K562 (cell line): ENCODE measurements at regions not wholly inside any gene's neighbourhood (a gene's known extent, or its start where the extent isn't known, plus 50 kb on each side); places are given as distances from the start of the nearest gene placed in this dataset.

Experiments
- ATAC-seq: fragments of 200-7000 bp; cut with Tn5 transposase; 3 replicates; pipeline ENCODE4 v1.9.1; 2020; ENCODE audit warnings: moderate library complexity
- BruUV-seq: library from RNA; stranded (reverse); fragments of 400-500 nt; replicated peaks from 2 replicates; lab custom pipeline; 2021; lab: Mats Ljungman, UMichigan
- CTCF ChIA-PET: fragments of 300-600 bp; formaldehyde crosslinking; extraction: SDS; loops from one replicate; lab custom pipeline; 2021; ENCODE audit warnings: low intra/inter-chr PET ratio; lab: Yijun Ruan, JAX
- POLR2A ChIA-PET: fragments of 300-600, 350-650 bp; sonication (Branson Sonifier 250); formaldehyde crosslinking; extraction: SDS; loops from one replicate; lab custom pipeline; 2021; ENCODE audit warnings: antibody characterized with exemption, inconsistent platforms; lab: Yijun Ruan, JAX
- DNase-seq, 4 experiments: peaks; one replicate each; pipeline versions ENCODE4 v3.0.0 to v3.0.0-alpha.2; 2011 to 2018; ENCODE audit warnings: low spot score in 3 of 4, mixed read lengths in 3 of 4; ENCODE audit errors: extremely low read depth in 1 of 4
- FAIRE-seq: peaks from 2 replicates; lab custom pipeline; 2011; peaks lifted over from hg19 to GRCh38; lab: Jason Lieb, UNC
- H2AFZ ChIP-seq: 2 replicates; pipeline ENCODE4 v1.6.0; 2011; ENCODE audit warnings: low read depth, low read length, control low read depth, inconsistent platforms
- H3K27ac ChIP-seq: fragments of 200-600 bp; 3 replicates; pipeline ENCODE4 v1.8.0; 2011; ENCODE audit warnings: low read depth, mild to moderate bottlenecking, control low read depth, inconsistent platforms, low read length, moderate library complexity, mixed read lengths; ENCODE audit errors: extremely low read depth
- H3K27me3 ChIP-seq, 2 experiments: fragments of 300-600 bp in 1 of 2; 2 replicates in 1 of 2; 3 replicates in 1 of 2; pipeline versions ENCODE4 v1.6.0 to v1.8.0; 2011; ENCODE audit warnings: inconsistent platforms in 2 of 2, low read length in 2 of 2, mild to moderate bottlenecking in 1 of 2, mixed read lengths in 1 of 2, moderate library complexity in 1 of 2; ENCODE audit not compliant: control insufficient read depth in 2 of 2, insufficient read depth in 2 of 2
- H3K36me3 ChIP-seq: fragments of 300-600 bp; 3 replicates; pipeline ENCODE4 v1.8.0; 2011; ENCODE audit warnings: mild to moderate bottlenecking, low read length, inconsistent platforms; ENCODE audit not compliant: control insufficient read depth, insufficient read depth
- H3K4me1 ChIP-seq, 2 experiments: fragments of 200-600 bp in 1 of 2; replicated peaks in 1 of 2; 2 replicates in 1 of 2; 3 replicates in 1 of 2; pipeline versions ENCODE4 v1.5.1 to v1.8.0; 2011; ENCODE audit warnings: inconsistent platforms in 2 of 2, low read length in 2 of 2, mild to moderate bottlenecking in 1 of 2, mixed read lengths in 1 of 2, moderate library complexity in 1 of 2; ENCODE audit not compliant: control insufficient read depth in 2 of 2, insufficient read depth in 2 of 2
- H3K4me2 ChIP-seq: 2 replicates; pipeline ENCODE4 v1.6.1; 2011; ENCODE audit warnings: low read length, control low read depth, inconsistent platforms, mixed read lengths; ENCODE audit not compliant: insufficient read depth
- H3K4me3 ChIP-seq: fragments of 200-600 bp; sonication (generic), shearing (Covaris generic); 2 replicates; pipeline ENCODE4 v1.5.1; 2016; ENCODE audit warnings: control low read depth, inconsistent platforms
- H3K79me2 ChIP-seq: fragments of 200-600 bp; 3 replicates; pipeline ENCODE4 v1.8.0; 2011; ENCODE audit warnings: low read length, inconsistent platforms; ENCODE audit not compliant: control insufficient read depth, insufficient read depth
- H3K9ac ChIP-seq, 2 experiments: 2 replicates each; pipeline versions ENCODE4 v1.6.0 to v1.6.1; 2011; ENCODE audit warnings: low read depth in 2 of 2, low read length in 2 of 2, control low read depth in 1 of 2, inconsistent platforms in 1 of 2, mild to moderate bottlenecking in 1 of 2, mixed read lengths in 1 of 2; ENCODE audit not compliant: insufficient read depth in 1 of 2
- H3K9me1 ChIP-seq: one replicate; pipeline ENCODE4 v1.6.0; 2011; ENCODE audit warnings: inconsistent platforms, mild to moderate bottlenecking, low read length, moderate library complexity; ENCODE audit not compliant: control insufficient read depth, insufficient read depth
- H3K9me3 ChIP-seq: replicated peaks from 2 replicates; pipeline ENCODE4 v1.5.1; 2011; ENCODE audit warnings: low read depth, low read length, inconsistent platforms; ENCODE audit not compliant: control insufficient read depth, insufficient read depth
- H4K20me1 ChIP-seq: replicated peaks from 2 replicates; pipeline ENCODE4 v1.6.1; 2011; ENCODE audit warnings: low read length, inconsistent platforms, mixed read lengths; ENCODE audit not compliant: control insufficient read depth, insufficient read depth
- ASH1L ChIP-seq: fragments of 450-650 bp; IDR thresholded peaks from 2 replicates; pipeline ENCODE4 v1.6.1; 2018; ENCODE audit warnings: borderline replicate concordance, mild to moderate bottlenecking, low read depth; ENCODE audit not compliant: partially characterized antibody
- CEBPB ChIP-seq: fragments of 450-650 bp; IDR thresholded peaks from 2 replicates; pipeline ENCODE4 v1.6.1; 2016; ENCODE audit warnings: missing genetic modification characterization, missing compliant biosample characterization
- CHCHD3 ChIP-seq: fragments of 250-450 bp; sonication (Bioruptor Pico); IDR thresholded peaks from 2 replicates; pipeline ENCODE4 v2.1.2; 2022; ENCODE audit warnings: mild to moderate bottlenecking
- CSDE1 ChIP-seq, 2 experiments: fragments of 450-650 bp; IDR thresholded peaks; 2 replicates each; pipeline ENCODE4 v1.6.1; 2016; ENCODE audit warnings: mild to moderate bottlenecking in 1 of 2
- EP400 ChIP-seq: fragments of 450-650 bp; IDR thresholded peaks from 2 replicates; pipeline ENCODE4 v1.6.1; 2017; ENCODE audit warnings: antibody characterized with exemption, mild to moderate bottlenecking, moderate library complexity
- IFI16 ChIP-seq: fragments of 250-450 bp; sonication (Bioruptor Pico); IDR thresholded peaks from 2 replicates; pipeline ENCODE4 v2.1.2; 2022; ENCODE audit warnings: mild to moderate bottlenecking, inconsistent platforms
- MEF2A ChIP-seq: IDR thresholded peaks from 2 replicates; pipeline ENCODE4 v1.6.1; 2011; ENCODE audit warnings: low read depth, mild to moderate bottlenecking, low read length, moderate library complexity; ENCODE audit not compliant: control insufficient read depth
- SMAD4 ChIP-seq: fragments of 250-450 bp; sonication (Bioruptor Pico); conservative IDR thresholded peaks from 2 replicates; pipeline ENCODE4 v1.8.0; 2021; ENCODE audit warnings: inconsistent platforms, mild to moderate bottlenecking, moderate library complexity
- ZNF124 ChIP-seq: sonication (generic); formaldehyde crosslinking; IDR thresholded peaks from 2 replicates; pipeline ENCODE4 v1.8.1; 2022; ENCODE audit warnings: missing genetic modification reagents
- ZNF133 ChIP-seq: fragments of 250-450 bp; sonication (Bioruptor Pico); IDR thresholded peaks from 2 replicates; pipeline ENCODE4 v1.4.0; 2020; ENCODE audit warnings: mild to moderate bottlenecking
- ZNF41 ChIP-seq: fragments of 250-450 bp; sonication (Bioruptor Pico); conservative IDR thresholded peaks from 2 replicates; pipeline ENCODE4 v1.4.0; 2020; ENCODE audit warnings: mild to moderate bottlenecking
- ZNF75A ChIP-seq: fragments of 450-650 bp; formaldehyde crosslinking; IDR thresholded peaks from 2 replicates; pipeline ENCODE4 v1.4.0; 2020; ENCODE audit warnings: mild to moderate bottlenecking
- WGBS: fragments of 100-300 bp; shearing (Covaris generic); methylation state at CpG from one replicate; pipeline ENCODE4 v1.1.6; 2016; ENCODE audit warnings: low coverage, mixed read lengths; ENCODE audit not compliant: insufficient coverage; ENCODE audit errors: missing lambda C conversion rate; 5-methylcytosine and 5-hydroxymethylcytosine counted together
- in situ Hi-C: fragments of 300-500 bp; cut with MboI; formaldehyde crosslinking; loops from 4 replicates; pipeline ENCODE4 v1.15.0; 2018; ENCODE audit warnings: inconsistent platforms, mixed read lengths
- intact Hi-C: fragments of 100-400 bp; cut with micrococcal nuclease; formaldehyde crosslinking; loops from 2 replicates; pipeline ENCODE4 v1.14.2; 2022
- TF ChIP-seq, protein P1 (sequence below), 2 experiments: fragments of 200-800 bp in 1 of 2; sonication (Bioruptor generic) in 1 of 2; sonication (generic) in 1 of 2; formaldehyde crosslinking in 1 of 2; IDR thresholded peaks in 1 of 2; conservative IDR thresholded peaks in 1 of 2; 2 replicates each; pipeline versions ENCODE4 v1.5.0 to v1.6.1; 2016 to 2020; ENCODE audit warnings: missing compliant biosample characterization in 1 of 2, missing genetic modification characterization in 1 of 2, missing genetic modification reagents in 1 of 2

DNA sequence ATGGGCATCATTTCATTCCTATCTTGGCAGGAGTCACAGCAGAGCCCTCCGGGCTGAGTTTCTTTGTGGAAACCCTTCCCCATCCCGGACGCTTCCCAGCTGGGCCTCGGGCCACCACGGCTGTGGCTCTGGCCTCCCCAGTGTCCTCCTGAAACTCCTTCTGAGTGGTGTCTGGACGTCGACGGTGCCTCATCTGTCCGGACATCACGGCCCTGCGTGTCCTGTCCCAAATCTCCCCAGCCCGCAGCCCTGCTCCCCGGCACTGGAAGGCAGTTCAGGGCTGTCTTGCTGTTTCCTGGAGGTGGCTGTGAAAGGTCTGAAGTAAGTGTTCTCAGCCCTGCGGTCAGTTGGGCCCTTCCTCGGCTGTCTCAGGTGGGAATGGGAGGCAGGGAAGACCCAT is 99.8 kb upstream of the TMEM18 start:
- Histone ChIP-seq H3K36me3 (no peaks in the 10 kb centered on the region), H3K79me2 (no peaks in the 10 kb centered on the region), H3K4me1 (no peaks in the 10 kb centered on the region), H3K9ac (no peak overlapping the region), H4K20me1 (no peaks in the 10 kb centered on the region; the same call in 1 of the 2 replicates), H2AFZ (no peak overlapping the region), H3K4me2 (no peak overlapping the region), H3K9me3 (no peaks in the 10 kb centered on the region), H3K9me1 (no peaks in the 10 kb centered on the region), H3K4me3 (no peak overlapping the region), H3K27ac (no peak overlapping the region), H3K27me3 (peaks cover 24 to 58% of the 10 kb centered on the region in 2 experiments)
- no peak for DNase-seq
- intact Hi-C loops = no loop called here
- WGBS = 3% methylated on average over 13 of the region's 15 CpGs
- 0 out of 3 replicates have a peak, but pooled peaks have one; percentile 18 for ATAC-seq
- POLR2A ChIA-PET = interaction anchor here (0.6 kb wide), 1 partner anchor 174 kb away, joined by 3 read pairs; the partner anchor contains the start of gene SNTG2
- in situ Hi-C loops = no loop called here
- CTCF ChIA-PET = no interaction called here
- no peak for TF ChIP-seq IFI16
- no peak for TF ChIP-seq ASH1L
- no peak for TF ChIP-seq ZNF41
- no peak for TF ChIP-seq ZNF124 (CRISPR knock-in tag)
- TF ChIP-seq CHCHD3 (CRISPR knock-in tag) = no peak
- TF ChIP-seq CEBPB (tag) = no peak
- no peak for TF ChIP-seq MEF2A
- TF ChIP-seq ZNF133 (CRISPR knock-in tag) = no peak
- no peak for TF ChIP-seq CSDE1 (IDR thresholded peaks at IDR 0.05)
- TF ChIP-seq, protein P1, sequence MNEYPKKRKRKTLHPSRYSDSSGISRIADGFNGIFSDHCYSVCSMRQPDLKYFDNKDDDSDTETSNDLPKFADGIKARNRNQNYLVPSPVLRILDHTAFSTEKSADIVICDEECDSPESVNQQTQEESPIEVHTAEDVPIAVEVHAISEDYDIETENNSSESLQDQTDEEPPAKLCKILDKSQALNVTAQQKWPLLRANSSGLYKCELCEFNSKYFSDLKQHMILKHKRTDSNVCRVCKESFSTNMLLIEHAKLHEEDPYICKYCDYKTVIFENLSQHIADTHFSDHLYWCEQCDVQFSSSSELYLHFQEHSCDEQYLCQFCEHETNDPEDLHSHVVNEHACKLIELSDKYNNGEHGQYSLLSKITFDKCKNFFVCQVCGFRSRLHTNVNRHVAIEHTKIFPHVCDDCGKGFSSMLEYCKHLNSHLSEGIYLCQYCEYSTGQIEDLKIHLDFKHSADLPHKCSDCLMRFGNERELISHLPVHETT (CRISPR knock-in tag; conservative IDR thresholded peaks at IDR 0.05 in 1 of 2, IDR thresholded peaks at IDR 0.05 in 1 of 2) = no peak
- no peak for TF ChIP-seq EP400
- TF ChIP-seq ZNF75A (CRISPR knock-in tag) = no peak
- TF ChIP-seq SMAD4 = no peak
- FAIRE-seq = no peak
- BruUV-seq = no TSS peak
